ENCODE measurements at regions not wholly inside any gene's neighbourhood (a gene's known extent, or its start where the extent isn't known, plus 50 kb on each side); places are given as distances from the start of the nearest gene placed in this dataset.

GRCh38 chr11:13869398-13869886 is 93.1 kb upstream of the SPON1 start:
- no peak for TF ChIP-seq POLR2AphosphoS5 (IDR thresholded peaks at IDR 0.05; ENCODE audit: low read depth)
- TF ChIP-seq CTCF (IDR thresholded peaks at IDR 0.05; ENCODE audit: insufficient read depth, low read length) = no peak
